Epidermal melanocyte (primary cell): ENCODE measurements at regions not wholly inside any gene's neighbourhood (a gene's known extent, or its start where the extent isn't known, plus 50 kb on each side); places are given as distances from the start of the nearest gene placed in this dataset.
"Not testable (repeated sequence)": the region's sequence is repeated elsewhere in the genome, so short reads cannot be mapped to it uniquely, and the experiment has no call there.

Experiments used
- DNase-seq: peaks from one replicate; pipeline ENCODE4 v3.0.0; 2011; ENCODE audit warnings: low spot score; ENCODE audit not compliant: insufficient read length

DNA sequence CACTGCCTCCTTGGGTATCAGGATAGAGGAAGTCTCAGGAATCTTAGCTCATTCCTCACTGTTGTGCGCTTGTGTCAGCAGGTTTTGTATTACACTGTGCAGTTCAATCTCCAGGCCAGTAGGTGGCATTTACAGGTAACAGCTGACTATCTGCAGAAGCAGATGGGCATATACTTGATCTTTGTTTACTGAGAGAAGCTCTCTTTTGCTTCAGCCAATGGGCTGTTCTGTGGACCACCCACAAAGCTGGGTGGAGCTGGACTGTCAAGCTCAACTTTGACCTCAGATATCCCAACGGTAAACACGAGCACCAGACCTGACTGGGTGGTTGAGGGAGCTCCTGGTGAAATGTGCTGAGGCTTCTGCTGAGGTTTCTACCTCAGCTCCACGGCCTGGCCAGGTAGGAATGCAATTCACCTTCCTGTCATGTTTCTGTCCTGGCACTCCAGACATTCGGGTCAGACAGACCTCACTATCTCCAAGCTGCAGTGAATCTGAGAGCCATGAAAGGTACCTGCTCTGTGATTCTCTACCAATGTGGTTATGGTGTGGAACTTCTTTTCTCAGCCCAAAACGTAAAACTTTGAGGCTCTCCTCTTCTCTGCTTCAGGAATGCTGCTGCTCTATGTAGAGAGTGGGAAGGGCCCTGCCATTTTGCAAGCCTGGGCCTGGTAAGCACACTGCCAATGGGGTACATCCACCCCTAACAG is 167.9 kb upstream of the ACTBL2 start:
- no peak for DNase-seq

DNA sequence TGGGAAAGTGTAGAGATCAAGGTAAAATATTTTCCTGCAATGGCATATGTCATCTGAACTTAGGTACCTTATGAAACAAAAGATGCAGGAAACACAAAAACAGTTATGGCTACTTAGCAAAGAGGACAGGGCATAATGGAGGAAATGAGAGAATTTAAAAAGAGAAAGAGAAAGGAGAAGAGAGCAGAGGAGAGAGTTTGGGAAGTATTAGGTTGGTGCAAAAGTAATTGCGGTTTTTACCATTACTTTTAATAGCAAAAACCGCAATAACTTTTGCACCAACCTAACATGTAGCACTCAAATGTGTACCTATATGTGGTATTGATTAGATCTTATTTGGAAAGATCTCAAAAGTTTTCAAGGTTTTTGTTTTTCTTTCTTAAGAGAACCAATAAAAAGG is 160.1 kb upstream of the ACTBL2 start:
- no peak for DNase-seq

DNA sequence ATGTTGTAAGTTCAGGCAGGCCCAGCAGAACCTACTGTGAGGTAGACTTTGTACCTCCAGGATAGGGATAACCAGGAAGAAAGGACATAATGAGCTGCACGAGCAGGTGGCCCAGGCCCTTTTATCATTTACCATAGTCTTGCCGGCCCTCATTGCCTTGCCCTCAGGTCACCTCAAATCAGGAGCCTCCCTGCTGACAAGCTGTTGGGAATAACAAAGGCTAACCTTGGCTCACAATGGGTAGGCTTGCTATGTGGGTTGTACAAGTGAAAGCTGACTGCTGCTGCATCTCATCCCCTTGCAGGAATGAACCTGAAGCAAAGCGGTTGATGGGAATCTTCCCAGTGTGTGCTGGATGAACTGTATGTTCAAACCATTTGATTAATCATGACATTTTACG is 159.5 kb upstream of the ACTBL2 start:
- DNase-seq = no peak

DNA sequence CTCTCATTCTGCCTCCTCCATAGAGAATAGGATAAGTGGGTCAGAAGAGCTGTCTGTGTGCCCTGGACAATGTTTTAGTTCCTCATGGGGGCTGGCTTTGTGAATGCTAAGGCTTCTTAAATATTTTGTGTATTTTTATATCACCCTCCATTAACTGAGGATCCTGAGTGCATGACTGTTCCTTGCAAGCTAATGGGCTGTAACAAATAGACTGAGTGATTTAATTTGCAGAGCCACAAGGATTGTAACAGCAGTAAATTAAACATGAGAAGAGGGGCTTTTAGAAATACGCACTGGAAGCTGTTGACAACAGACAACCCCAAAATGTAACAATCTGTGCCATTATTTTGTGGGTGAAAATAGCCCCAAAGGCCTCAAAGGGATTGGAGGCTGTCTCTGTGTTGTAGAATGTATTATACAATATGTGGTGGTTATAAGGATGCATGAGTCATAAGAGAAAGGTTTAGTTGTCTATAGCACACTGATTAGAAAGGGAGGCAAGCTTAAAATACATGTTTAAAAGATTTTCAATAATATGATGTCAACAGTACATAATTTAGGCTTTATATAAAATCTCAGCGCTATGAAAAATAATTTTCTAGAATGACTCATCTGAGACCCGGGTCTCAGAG is 152.7 kb upstream of the ACTBL2 start:
- DNase-seq = no peak

DNA sequence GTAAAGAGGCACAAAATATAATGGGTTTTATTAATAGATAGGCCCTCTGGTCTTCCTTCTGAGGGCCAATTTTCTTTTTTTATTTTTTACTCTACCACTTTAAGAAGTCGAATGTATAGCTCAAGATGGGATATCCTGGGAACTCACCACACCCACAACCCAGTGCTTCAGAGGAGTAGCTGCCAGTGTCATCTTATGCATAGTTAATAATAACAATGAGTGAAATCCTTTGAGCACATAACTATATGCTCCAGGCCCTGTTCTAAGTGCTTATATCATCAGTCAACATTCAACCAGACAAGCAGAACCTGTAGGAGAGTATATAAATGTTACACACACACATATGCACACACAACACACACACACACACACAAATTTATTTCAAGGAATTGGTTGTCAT is 150.3 kb upstream of the ACTBL2 start:
- DNase-seq = no peak

DNA sequence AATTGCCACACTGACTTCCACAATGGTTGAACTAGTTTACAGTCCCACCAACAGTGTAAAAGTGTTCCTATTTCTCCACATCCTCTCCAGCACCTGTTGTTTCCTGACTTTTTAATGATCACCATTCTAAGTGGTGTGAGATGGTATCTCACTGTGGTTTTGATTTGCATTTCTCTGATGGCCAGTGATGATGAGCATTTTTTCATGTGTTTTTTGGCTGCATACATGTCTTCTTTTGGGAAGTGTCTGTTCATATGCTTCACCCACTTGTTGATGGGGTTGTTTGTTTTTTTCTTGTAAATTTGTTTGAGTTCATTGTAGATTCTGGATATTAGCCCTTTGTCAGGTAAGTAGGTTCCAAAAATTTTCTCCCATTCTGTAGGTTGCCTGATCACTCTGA is 148.5 kb upstream of the ACTBL2 start:
- DNase-seq = not testable (repeated sequence)

DNA sequence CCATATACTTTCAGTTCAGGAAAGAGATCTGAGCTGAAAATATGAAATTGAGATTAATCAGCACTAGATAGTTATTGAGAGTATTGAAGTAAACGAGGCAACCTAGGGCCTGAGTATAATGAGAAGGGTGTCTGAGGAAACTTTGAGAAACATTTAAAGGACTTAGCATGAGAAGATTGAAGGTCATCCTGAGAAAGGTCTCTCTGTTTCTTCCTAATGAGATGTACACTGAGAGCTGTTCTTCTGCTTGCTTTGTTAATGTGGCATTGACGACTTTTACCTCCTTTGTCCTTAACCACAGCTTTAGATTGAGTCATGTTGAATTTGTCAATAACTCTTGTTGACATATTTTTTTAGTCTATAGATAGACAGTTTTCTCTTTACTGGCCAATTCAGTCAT is 145.1 kb upstream of the ACTBL2 start:
- no peak for DNase-seq

DNA sequence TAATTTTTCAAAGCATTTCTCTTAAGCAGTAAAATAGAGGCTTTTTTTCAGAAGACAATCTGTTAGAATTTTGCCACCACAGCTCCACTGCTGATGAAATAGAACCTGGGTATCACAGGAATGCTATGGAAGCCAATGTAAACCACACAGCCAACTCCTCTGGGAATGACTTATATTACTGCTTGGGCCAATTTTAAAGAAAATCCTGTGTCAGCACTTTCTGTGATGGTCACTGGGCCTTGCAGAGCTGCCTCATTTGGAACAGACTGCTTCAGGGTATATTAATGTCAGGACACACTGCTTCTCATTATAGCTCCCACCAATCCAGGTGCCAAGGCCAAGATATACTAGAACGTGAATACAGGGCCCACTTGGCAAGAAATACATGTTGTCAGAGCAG is 144.1 kb upstream of the ACTBL2 start:
- no peak for DNase-seq

DNA sequence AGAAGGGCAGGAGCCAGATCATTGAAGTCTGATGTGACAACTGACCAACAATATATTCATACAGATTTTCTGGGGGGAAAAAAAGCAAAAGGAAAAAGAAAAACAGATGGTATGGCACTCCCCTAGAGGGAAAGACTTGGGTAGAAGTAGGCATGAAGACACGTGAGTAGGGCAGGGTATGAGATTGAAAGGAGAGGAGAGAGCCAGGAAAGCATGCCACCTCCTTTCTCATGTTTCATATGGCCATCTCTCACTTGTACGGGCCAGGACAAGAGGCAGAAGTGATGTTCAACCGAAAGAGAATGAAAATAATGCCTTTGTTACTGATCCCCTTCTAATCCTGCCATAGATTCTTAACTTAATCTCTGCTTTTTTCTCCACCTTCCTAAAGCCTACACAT is 139.0 kb upstream of the ACTBL2 start:
- no peak for DNase-seq

DNA sequence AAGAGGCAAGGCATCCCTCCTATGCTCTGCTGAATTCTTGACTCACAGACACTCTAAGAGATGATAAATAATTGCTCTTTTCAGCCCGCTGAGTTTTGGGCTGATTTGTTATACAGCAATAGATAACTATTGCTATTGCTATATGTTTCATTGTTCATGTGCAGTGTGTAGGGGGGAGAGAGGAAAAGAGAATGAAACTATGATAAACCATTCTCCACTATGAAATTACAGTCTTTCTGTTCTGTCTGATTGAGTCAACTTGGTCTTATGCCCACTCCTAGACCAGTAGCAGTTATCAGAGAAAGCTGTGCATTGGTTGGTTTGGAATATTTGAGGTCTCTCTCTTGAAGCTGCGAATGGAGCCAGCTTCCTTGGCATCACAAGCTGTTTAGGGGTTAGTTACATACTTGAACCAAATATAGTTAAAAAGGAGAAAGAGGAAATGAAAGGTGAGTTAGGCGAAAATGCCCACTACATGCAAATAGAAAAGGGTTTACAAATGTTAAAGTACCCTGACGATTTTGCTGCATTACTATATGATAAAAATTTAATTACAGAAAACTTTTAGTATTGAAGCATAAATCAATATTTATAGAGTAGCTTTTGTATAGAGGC is 136.3 kb upstream of the ACTBL2 start:
- no peak for DNase-seq

DNA sequence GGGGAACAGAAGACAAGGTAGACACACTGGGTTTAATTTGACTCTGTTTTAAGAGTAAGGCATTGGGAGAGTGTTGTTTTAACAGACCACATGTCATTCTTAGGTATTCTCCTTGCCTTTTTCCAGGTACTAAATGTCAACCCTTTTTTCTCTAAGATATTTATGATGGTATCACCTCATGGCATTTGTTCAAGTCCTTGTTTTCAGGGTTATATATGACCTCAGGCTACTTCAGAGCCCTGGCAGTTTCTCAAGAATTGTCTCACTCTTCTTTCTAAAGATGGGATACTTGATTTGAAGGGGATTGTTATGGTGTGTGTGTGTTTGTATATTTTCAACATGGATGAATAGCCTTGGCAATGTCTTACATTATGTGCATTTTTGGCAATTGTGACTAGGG is 131.1 kb upstream of the ACTBL2 start:
- no peak for DNase-seq

DNA sequence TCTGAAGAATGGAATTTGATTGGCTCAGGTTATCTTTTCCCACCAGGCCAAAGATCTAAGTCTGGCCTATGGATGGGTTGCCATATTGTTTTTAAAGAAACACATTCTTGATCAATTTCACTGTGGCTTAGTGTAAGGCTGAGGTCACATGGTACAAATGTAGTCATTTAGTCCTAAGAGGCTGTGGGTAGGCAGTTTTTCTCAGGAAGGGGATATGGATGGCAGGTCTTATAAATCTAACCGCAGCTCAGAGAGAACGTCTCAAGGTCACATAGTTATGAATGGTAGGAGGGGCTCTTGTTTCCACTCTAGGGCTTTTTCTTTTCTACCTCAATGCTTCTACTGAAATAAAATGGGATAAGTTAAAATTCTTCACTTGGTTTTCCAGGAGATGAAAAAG is 128.6 kb upstream of the ACTBL2 start:
- no peak for DNase-seq

DNA sequence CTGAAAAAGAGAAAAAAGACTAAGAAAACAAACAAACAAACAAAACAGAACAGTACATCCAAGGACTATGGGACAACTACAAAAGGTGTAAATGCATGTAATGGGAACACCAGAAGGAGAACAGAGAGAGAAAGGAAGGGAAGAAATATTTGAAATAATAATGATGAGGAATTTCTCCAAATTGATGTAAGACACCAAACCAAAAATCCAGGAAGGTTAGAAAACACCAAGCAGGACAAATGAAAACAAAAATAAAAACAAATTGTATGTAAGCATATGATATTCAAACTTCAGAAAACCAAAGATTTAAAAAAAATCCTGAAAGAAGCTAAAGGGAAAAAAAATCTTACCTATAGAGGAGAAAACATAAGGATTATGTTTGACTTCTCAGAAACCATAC is 125.9 kb upstream of the ACTBL2 start:
- no peak for DNase-seq

DNA sequence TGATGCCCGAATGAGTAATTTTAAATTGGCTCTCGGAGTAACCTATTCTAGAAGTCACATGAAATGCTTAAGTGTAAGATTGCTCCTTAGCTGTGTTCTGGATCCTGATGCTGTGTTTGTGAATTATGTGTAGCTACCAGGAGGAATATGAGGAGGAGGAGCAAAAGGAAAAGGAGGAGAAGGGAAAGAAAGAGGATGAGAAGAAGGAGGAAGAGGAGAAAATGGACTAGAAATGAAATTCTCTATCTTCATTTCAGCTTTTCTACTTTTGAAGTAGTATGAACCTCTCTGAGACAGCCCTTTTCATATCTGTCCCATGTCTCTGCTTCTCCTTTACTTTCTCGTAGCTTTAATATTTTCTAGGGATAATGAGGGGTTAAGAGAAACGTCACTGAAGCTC is 119.4 kb upstream of the ACTBL2 start:
- DNase-seq = no peak

DNA sequence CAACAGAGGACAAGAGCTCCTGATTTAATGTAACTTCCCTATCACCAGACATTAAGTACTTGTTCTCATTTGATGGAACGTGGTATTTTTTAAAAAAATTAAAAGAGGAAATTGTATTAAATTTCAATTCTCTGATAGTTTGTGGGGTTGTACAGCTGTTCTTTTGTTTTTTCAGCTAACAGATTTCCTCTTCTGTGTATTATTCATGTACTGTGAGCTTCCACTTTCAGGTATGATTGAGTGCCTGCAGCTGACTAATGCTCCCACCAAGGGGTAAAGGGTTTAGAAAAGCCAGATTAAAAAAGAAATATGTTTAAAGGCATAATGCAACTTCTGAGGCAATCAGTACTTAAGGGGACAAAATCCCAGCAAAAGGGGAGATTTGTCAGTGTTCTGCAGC is 117.7 kb upstream of the ACTBL2 start:
- DNase-seq = no peak

DNA sequence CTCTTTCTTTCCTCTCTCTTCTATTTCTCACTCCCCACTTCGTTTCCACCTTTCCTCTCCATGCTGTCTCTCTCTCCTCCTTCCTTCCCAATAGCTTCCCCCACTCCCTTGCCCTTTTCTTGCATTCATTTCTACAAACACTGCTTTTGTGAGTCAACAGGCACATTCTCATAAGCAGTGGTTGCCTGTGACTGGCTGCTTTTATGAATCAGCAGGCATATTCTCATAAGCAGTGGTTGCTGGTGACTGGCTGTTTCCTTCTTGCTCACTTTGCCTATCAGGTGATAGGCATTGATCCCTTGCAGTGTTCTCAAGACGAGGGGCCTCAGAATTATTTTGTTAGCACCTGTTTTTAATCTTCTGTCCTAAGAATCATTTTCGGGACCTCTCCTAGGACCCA is 116.1 kb upstream of the ACTBL2 start:
- no peak for DNase-seq

DNA sequence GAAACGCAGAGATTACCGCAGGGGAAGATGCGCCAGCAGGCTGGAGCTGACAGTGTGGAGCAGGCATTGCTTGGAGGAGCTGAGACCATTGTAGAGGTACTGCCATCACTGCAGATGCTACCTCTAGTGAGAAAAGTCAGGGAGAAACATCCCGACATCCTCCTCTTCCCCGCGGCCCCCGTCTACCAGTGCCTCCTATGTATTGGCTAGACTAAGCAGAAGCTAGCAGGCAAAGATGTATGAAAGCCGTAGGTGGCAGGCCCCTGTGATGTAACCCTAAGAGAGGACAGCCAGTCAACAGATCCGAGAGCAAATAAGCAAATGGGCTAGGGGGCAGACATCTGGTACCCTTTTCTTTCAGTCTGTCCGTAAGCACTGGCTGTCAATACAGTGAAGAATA is 115.5 kb upstream of the ACTBL2 start:
- DNase-seq = no peak

DNA sequence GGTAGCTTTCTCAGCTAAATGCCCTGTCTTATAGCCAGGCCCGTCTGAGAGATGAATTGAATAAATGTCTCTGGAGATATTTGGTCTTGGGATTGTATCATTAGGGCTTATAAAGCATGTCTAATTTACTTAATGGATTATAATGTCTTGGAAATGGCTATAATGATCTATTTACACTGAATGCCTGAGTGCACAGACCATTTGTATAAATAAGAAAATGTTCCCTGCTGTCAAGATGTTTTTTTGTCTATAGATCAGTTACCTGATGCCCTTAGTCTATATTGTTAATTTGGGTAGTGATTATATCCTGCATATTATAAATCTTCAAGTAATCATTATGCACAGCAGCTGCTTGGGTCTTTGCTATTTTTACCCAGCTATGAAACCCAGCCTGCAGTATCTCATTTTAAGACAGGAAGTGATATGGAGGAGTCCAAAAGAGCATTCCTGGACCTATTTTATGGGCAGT is 112.9 kb upstream of the ACTBL2 start:
- no peak for DNase-seq

DNA sequence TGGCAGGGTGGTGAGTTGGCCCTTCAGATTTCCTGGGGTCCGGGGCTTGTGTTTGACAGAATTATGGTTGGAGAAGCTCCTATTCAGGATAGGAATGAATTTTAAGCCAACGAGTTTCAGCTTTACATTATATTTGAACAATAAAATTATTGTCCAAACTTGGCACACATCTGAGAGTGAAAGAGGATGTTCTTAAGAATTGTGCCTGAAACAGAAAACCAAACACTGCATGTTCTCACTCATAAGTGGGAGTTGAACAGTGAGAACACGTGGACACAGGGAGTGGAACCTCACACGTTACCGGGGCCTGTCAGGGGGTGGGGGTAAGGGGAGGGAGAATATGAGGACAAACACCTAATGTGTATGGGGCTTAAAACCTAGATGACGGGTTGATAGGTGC is 111.8 kb upstream of the ACTBL2 start:
- no peak for DNase-seq

DNA sequence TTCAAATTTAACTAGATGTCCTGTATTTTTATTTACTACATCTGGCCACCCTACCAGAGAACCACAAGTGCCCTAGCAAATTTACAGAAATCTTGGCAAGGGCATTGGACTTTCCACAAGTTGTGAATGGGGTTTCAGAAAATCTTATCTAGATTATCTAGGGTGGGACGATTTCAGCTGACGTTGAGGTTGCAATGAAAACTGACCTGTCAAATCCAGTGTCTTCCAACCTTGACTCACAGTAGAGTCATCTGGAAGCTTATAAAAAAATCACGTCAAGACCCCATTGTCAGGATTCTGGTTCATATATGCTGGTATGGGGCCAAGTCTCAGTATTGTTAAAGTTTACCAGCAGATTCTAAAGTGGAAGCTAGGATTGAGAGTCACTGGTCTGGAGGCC is 109.6 kb upstream of the ACTBL2 start:
- no peak for DNase-seq

DNA sequence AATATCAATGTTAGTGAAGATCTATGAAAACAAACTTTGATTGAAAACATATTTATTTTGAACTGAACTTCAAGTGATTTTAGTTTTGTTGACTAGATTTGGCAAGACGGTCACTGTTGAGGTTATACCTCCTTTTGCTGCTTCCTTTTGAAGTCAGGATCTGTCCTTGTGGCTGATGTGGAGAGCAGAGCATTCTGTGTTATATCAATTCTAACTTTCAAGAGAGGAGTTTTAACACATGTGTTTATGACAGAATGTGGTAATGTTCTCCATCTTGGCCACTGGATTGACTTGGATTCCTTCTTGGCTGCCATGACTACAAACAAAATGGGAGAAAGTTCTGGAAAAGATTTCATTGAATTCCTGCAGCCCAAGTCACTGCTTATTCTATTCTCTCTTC is 104.0 kb upstream of the ACTBL2 start:
- DNase-seq = no peak

DNA sequence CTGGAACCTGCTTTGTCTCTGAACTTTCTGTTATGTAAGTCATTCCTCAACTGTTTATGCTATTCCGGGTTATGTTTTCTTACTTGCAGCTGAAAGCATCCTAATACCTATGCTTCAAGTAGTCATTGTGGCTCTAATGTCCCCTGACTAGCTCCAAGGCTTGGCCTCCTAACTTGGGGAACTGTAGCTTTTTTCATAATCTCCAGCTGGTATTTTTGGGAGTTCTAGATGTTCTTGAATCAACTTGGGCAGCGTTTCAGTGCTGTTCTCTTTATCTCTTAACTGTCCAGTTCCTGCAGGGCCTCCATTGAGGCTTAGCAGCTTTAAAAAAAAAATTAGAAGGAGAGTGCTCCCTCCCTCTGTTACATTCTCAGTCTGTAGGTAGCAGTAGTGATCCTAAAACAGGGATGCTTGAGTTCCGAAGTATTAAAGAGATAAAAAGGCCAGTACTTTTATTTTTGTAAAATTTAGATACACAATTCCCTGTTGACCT is 100.0 kb upstream of the ACTBL2 start:
- DNase-seq = no peak

DNA sequence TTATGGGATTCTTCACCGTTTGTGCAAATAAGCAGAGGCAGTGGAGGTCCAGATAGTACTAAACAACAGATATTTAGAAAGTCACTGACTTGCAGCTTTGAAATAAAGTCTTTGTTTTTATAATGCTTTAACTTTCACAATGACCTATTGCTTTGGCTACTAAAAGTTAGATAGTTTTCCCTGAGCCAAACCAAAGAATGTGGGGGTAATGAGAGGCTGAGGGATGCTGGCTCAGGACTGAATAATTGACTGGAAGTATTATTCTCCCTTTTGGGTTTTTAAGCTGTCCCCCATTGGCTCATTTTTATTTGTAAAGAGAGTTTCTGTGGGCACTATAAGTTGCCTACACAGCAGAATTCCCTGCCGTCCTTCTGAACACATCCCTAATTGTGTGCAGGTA is 99.2 kb upstream of the ACTBL2 start:
- no peak for DNase-seq
